Activated CD8-positive, alpha-beta T cell treated with anti-CD3 and anti-CD28 coated beads for 36 hours (primary cell): ENCODE measurements at regions not wholly inside any gene's neighbourhood (a gene's known extent, or its start where the extent isn't known, plus 50 kb on each side); places are given as distances from the start of the nearest gene placed in this dataset.

Experiments used
- ATAC-seq: fragments of 200-7000 bp; cut with Tn5 transposase; one replicate; pipeline ENCODE4 v1.10.0; 2021; ENCODE audit warnings: mild to moderate bottlenecking, moderate library complexity
- CTCF ChIA-PET: fragments of 350-600 bp; sonication (Branson Sonifier 250); formaldehyde crosslinking; loops from one replicate; lab custom pipeline; 2021; ENCODE audit warnings: antibody characterized with exemption; lab: Charles Lee
- POLR2A ChIA-PET: fragments of 350-600 bp; sonication (Branson Sonifier 250); formaldehyde crosslinking; loops from one replicate; lab custom pipeline; 2021; ENCODE audit warnings: antibody characterized with exemption; lab: Charles Lee
- DNase-seq: peaks from one replicate; pipeline ENCODE4 v3.0.0-alpha.2; 2020
- H3K27ac Mint-ChIP-seq: one replicate; pipeline ENCODE4 v1.8.0; 2021; ENCODE audit warnings: mild to moderate bottlenecking, mixed read lengths
- H3K27me3 Mint-ChIP-seq: one replicate; pipeline ENCODE4 v1.8.0; 2021; ENCODE audit warnings: mixed read lengths
- H3K36me3 Mint-ChIP-seq: one replicate; pipeline ENCODE4 v1.8.0; 2021; ENCODE audit warnings: low read depth, mixed read lengths
- H3K4me1 Mint-ChIP-seq: one replicate; pipeline ENCODE4 v1.8.0; 2021; ENCODE audit warnings: low read depth, mixed read lengths
- H3K4me3 Mint-ChIP-seq: one replicate; pipeline ENCODE4 v1.8.0; 2021; ENCODE audit warnings: mild to moderate bottlenecking, moderate library complexity, mixed read lengths
- H3K9me3 Mint-ChIP-seq: one replicate; pipeline ENCODE4 v1.8.0; 2021; ENCODE audit warnings: mixed read lengths
- CTCF ChIP-seq: fragments of 200-600 bp; IDR thresholded peaks from one replicate; pipeline ENCODE4 v1.8.0; 2022; ENCODE audit warnings: antibody characterized with exemption, mild to moderate bottlenecking
- intact Hi-C: fragments of 100-400 bp; cut with micrococcal nuclease; formaldehyde crosslinking; loops from one replicate; pipeline ENCODE4 v1.10.0; 2022

- DNase-seq = no peak
- POLR2A ChIA-PET = interaction anchor here (0.7 kb wide), 1 partner anchor 165 kb away, joined by 3 read pairs; no protein-coding TSS in a partner anchor
These were observed 410.0 kb upstream of the CCDC196 start for GRCh38 chr14:66076176-66076575.

GRCh38 chr14:66078006-66078405, 408.2 kb upstream of the CCDC196 start:
- H3K9me3 Mint-ChIP-seq = no peaks in the 10 kb centered on the region
- H3K36me3 Mint-ChIP-seq = no peaks in the 10 kb centered on the region
- intact Hi-C loops = loop anchor here (10.0 kb wide), 1 partner anchor 113 kb away; no protein-coding TSS in a partner anchor
- no peak for TF ChIP-seq CTCF
- H3K4me3 Mint-ChIP-seq = no peak overlapping the region
- H3K27me3 Mint-ChIP-seq = peaks cover 7% of the 10 kb centered on the region
- no peak overlapping the region for H3K27ac Mint-ChIP-seq
- ChIA-PET POLR2A (no interaction called here), CTCF (no interaction called here)
- no peak for ATAC-seq
- no peaks in the 10 kb centered on the region for H3K4me1 Mint-ChIP-seq
- no peak for DNase-seq

More at GRCh38 chr14:66076176-66076575, 410.0 kb upstream of the CCDC196 start:
- H3K4me3 Mint-ChIP-seq = no peak overlapping the region
- CTCF ChIA-PET = interaction anchor here (1.1 to 1.4 kb wide), 3 partner anchors 16 to 252 kb away, joined by 3 to 5 read pairs (median 4); no protein-coding TSS in a partner anchor
- H3K36me3 Mint-ChIP-seq = no peaks in the 10 kb centered on the region
- no peak for TF ChIP-seq CTCF
- no peaks in the 10 kb centered on the region for H3K9me3 Mint-ChIP-seq
- intact Hi-C loops = loop anchor here (10.0 kb wide), 1 partner anchor 111 kb away; no protein-coding TSS in a partner anchor
- H3K27ac Mint-ChIP-seq = no peak overlapping the region
- H3K4me1 Mint-ChIP-seq = no peaks in the 10 kb centered on the region
- peaks cover 5% of the 10 kb centered on the region for H3K27me3 Mint-ChIP-seq
- ATAC-seq = no peak

DNA sequence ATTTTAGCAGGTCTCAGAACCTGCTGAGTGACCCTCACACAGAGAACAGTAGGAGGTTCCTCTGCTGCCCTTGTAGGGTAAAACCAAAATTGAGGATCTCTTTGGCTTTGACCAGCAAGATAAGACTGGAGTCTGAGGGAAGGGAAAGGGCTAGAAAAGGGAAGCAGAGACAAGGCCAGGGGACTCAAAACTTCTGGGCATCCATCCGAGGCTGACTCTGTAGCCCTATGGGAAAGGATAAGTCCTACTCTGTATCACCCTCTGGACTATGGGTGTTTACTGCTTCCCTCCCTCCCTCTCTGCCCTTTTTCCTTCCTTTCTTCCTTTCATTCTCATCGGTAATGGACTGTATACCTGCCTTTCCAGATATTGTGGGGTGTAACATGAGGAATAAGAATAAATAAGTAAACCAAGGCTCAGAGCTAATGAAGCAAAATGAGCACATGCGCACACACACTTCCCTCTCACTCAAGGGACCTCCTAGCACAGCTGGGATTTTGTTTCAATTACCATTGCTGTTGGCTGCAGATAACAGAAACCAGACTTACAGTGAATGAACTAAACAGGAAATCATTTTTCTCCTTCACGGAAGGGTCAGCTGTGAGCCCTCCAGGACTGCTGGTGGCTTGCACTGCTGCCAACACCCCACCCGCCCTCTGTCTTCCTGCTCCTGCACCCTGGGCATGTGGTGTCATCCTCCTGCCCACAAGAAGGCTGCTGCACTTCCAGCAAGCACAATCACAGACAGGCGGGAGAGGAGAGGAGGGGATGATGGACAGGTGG, 404.4 kb upstream of the CCDC196 start:
- POLR2A ChIA-PET = no interaction called here
- ATAC-seq = no peak

GRCh38 chr14:66085224-66085623, 400.9 kb upstream of the CCDC196 start:
- H3K27ac Mint-ChIP-seq = no peak overlapping the region
- ChIA-PET POLR2A (no interaction called here), CTCF (no interaction called here)
- DNase-seq (no peak), ATAC-seq (no peak)
- no peaks in the 10 kb centered on the region for H3K36me3 Mint-ChIP-seq
- H3K9me3 Mint-ChIP-seq = no peaks in the 10 kb centered on the region
- intact Hi-C loops = no loop called here
- peaks cover 9% of the 10 kb centered on the region for H3K27me3 Mint-ChIP-seq
- no peak for TF ChIP-seq CTCF
- no peak overlapping the region for H3K4me3 Mint-ChIP-seq
- H3K4me1 Mint-ChIP-seq = no peaks in the 10 kb centered on the region

More for the DNA sequence above, 404.4 kb upstream of the CCDC196 start:
- Mint-ChIP-seq H3K36me3 (no peaks in the 10 kb centered on the region), H3K27ac (no peak overlapping the region), H3K27me3 (peaks cover 9% of the 10 kb centered on the region), H3K4me1 (no peaks in the 10 kb centered on the region), H3K9me3 (no peaks in the 10 kb centered on the region), H3K4me3 (no peak overlapping the region)
- no peak for DNase-seq
- intact Hi-C loops = no loop called here
- no peak for TF ChIP-seq CTCF
- CTCF ChIA-PET = interaction anchor here (1.7 kb wide), 1 partner anchor 12 kb away, joined by 8 read pairs; no protein-coding TSS in a partner anchor

- Mint-ChIP-seq H3K36me3 (no peaks in the 10 kb centered on the region), H3K4me1 (no peaks in the 10 kb centered on the region), H3K4me3 (no peak overlapping the region), H3K27ac (no peak overlapping the region), H3K27me3 (peaks cover 6% of the 10 kb centered on the region), H3K9me3 (no peaks in the 10 kb centered on the region)
- ChIA-PET CTCF (no interaction called here), POLR2A (no interaction called here)
- DNase-seq (no peak), ATAC-seq (no peak)
- no peak for TF ChIP-seq CTCF
- intact Hi-C loops = no loop called here
These were observed 400.5 kb upstream of the CCDC196 start for GRCh38 chr14:66085665-66086064.
